Trophoblast cell (in vitro differentiated cells and primary cell): ENCODE measurements at regions not wholly inside any gene's neighbourhood (a gene's known extent, or its start where the extent isn't known, plus 50 kb on each side); places are given as distances from the start of the nearest gene placed in this dataset.

Experiments
- DNase-seq, 2 donors: peaks; one replicate each; pipeline ENCODE4 v3.0.0-alpha.2; 2016
- H2AFZ ChIP-seq: 2 replicates; pipeline ENCODE4 v1.6.1; 2013; ENCODE audit warnings: low read length, moderate library complexity, mild to moderate bottlenecking; ENCODE audit not compliant: insufficient read depth, poor library complexity
- H2AK5ac ChIP-seq: 2 replicates; pipeline ENCODE4 v1.6.1; 2013; ENCODE audit warnings: mild to moderate bottlenecking, low read length
- H2BK120ac ChIP-seq: 2 replicates; pipeline ENCODE4 v1.6.1; 2013; ENCODE audit warnings: low read length, mild to moderate bottlenecking, moderate library complexity; ENCODE audit not compliant: insufficient read depth, poor library complexity
- H2BK12ac ChIP-seq: 2 replicates; pipeline ENCODE4 v1.6.1; 2013; ENCODE audit warnings: mild to moderate bottlenecking, low read length, moderate library complexity
- H2BK5ac ChIP-seq: 2 replicates; pipeline ENCODE4 v1.6.1; 2013; ENCODE audit warnings: low read length, low read depth, moderate library complexity, mild to moderate bottlenecking; ENCODE audit not compliant: poor library complexity
- H3K14ac ChIP-seq: 2 replicates; pipeline ENCODE4 v1.6.1; 2013; ENCODE audit warnings: mild to moderate bottlenecking, low read length
- H3K18ac ChIP-seq: 2 replicates; pipeline ENCODE4 v1.6.1; 2013; ENCODE audit warnings: mild to moderate bottlenecking, low read length
- H3K23ac ChIP-seq: 2 replicates; pipeline ENCODE4 v1.6.1; 2013; ENCODE audit warnings: low read length
- H3K27ac ChIP-seq: 2 replicates; pipeline ENCODE4 v1.5.1; 2013; ENCODE audit warnings: low read depth, mild to moderate bottlenecking, inconsistent platforms, low read length, moderate library complexity
- H3K27me3 ChIP-seq: 2 replicates; pipeline ENCODE4 v1.6.1; 2013; ENCODE audit warnings: inconsistent platforms, mild to moderate bottlenecking, low read length, moderate library complexity; ENCODE audit not compliant: insufficient read depth
- H3K36me3 ChIP-seq, 2 experiments: 1 replicate in 1 of 2; 2 replicates in 1 of 2; pipeline ENCODE4 v1.6.1; 2013; ENCODE audit warnings: low read length in 2 of 2, mild to moderate bottlenecking in 2 of 2, moderate library complexity in 1 of 2; ENCODE audit not compliant: insufficient read depth in 2 of 2, control insufficient read depth in 1 of 2
- H3K4ac ChIP-seq: 2 replicates; pipeline ENCODE4 v1.6.1; 2013; ENCODE audit warnings: low read depth, mild to moderate bottlenecking, low read length, moderate library complexity
- H3K4me1 ChIP-seq, 2 experiments: 1 replicate in 1 of 2; 2 replicates in 1 of 2; pipeline ENCODE4 v1.6.1; 2013; ENCODE audit warnings: low read length in 2 of 2, mild to moderate bottlenecking in 2 of 2, moderate library complexity in 1 of 2; ENCODE audit not compliant: insufficient read depth in 2 of 2, control insufficient read depth in 1 of 2
- H3K4me2 ChIP-seq: 2 replicates; pipeline ENCODE4 v1.6.1; 2013; ENCODE audit warnings: inconsistent platforms, mild to moderate bottlenecking, low read length, moderate library complexity
- H3K4me3 ChIP-seq: 2 replicates; pipeline ENCODE4 v1.5.1; 2013; ENCODE audit warnings: mild to moderate bottlenecking, low read depth, low read length, inconsistent platforms
- H3K79me1 ChIP-seq: one replicate; pipeline ENCODE4 v1.6.1; 2013; ENCODE audit warnings: low read length
- H3K79me2 ChIP-seq: 2 replicates; pipeline ENCODE4 v1.6.1; 2013; ENCODE audit warnings: low read length, mild to moderate bottlenecking; ENCODE audit not compliant: control insufficient read depth, insufficient read depth, poor library complexity
- H3K9ac ChIP-seq: 2 replicates; pipeline ENCODE4 v1.6.1; 2013; ENCODE audit warnings: mild to moderate bottlenecking, low read length
- H3K9me3 ChIP-seq: 2 replicates; pipeline ENCODE4 v1.6.1; 2013; ENCODE audit warnings: low read depth, mild to moderate bottlenecking, control low read depth, inconsistent platforms, low read length; ENCODE audit not compliant: insufficient read depth
- H4K12ac ChIP-seq: 2 replicates; pipeline ENCODE4 v1.6.1; 2013; ENCODE audit warnings: low read depth, mild to moderate bottlenecking, low read length, moderate library complexity
- H4K8ac ChIP-seq: 2 replicates; pipeline ENCODE4 v1.6.1; 2013; ENCODE audit warnings: low read depth, mild to moderate bottlenecking, low read length, moderate library complexity
- H4K91ac ChIP-seq: one replicate; pipeline ENCODE4 v1.6.1; 2013; ENCODE audit warnings: low read depth, mild to moderate bottlenecking, low read length, moderate library complexity
- WGBS: extraction: QIAGEN DNeasy Blood & Tissue Kit; methylation state at CpG from one replicate; pipeline ENCODE4 v1.1.7; 2013; ENCODE audit warnings: missing lambda C conversion rate; ENCODE audit not compliant: insufficient read length, insufficient coverage; ENCODE audit errors: extremely low coverage; 5-methylcytosine and 5-hydroxymethylcytosine counted together

DNA sequence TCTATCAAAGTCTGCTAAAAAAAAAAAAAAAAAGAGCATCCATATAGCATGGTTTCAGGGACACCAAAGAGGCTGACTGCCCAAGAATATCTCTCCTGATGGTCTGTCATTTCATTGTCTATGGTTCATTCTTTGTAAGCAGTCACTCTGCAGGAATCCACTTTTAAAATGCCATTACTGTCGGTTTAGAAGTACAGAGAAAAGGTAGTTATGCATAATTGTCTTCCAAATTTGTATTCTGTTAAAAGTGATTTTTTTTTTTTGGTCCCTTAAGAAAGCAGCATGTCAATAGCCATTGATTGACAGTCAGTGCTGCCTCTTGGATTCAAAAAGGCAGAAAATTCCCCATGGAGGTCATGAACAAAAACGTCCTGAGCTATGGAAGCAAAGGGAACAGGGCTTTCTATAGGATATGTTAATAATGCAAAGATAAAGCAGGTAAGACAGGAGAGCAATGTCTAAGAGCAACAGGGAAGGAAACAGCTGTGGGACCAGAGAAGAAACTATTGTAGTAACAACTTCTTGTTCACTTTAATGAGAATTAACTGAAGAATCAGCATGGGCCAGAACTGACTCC is 245.8 kb downstream of the TMX3 start:
- H3K9me3 ChIP-seq, result no peaks in the 10 kb centered on the region
- DNase-seq, result no peak
- no peaks in the 10 kb centered on the region for H3K36me3 ChIP-seq
- no peak overlapping the region for H3K9ac ChIP-seq
- H2AFZ ChIP-seq, result no peak overlapping the region
- H3K4me1 ChIP-seq, result no peaks in the 10 kb centered on the region
- no peak overlapping the region for H3K4ac ChIP-seq
- H3K79me1 ChIP-seq, result no peaks in the 10 kb centered on the region
- H2BK5ac ChIP-seq, result no peak overlapping the region
- no peak overlapping the region for H3K4me2 ChIP-seq
- no peak overlapping the region for H2BK12ac ChIP-seq
- H3K14ac ChIP-seq, result no peak overlapping the region
- no peaks in the 10 kb centered on the region for H3K27me3 ChIP-seq
- no peaks in the 10 kb centered on the region for H3K79me2 ChIP-seq
- H3K27ac ChIP-seq, result no peak overlapping the region
- H3K18ac ChIP-seq, result no peak overlapping the region
- H2BK120ac ChIP-seq, result no peak overlapping the region
- no peak overlapping the region for H4K12ac ChIP-seq
- H3K23ac ChIP-seq, result no peak overlapping the region
- no peak overlapping the region for H3K4me3 ChIP-seq
- H4K91ac ChIP-seq, result no peak overlapping the region
- no peak overlapping the region for H4K8ac ChIP-seq
- no CpG with 5 or more reads among the region's 2 CpGs for WGBS
- no peak overlapping the region for H2AK5ac ChIP-seq

DNA sequence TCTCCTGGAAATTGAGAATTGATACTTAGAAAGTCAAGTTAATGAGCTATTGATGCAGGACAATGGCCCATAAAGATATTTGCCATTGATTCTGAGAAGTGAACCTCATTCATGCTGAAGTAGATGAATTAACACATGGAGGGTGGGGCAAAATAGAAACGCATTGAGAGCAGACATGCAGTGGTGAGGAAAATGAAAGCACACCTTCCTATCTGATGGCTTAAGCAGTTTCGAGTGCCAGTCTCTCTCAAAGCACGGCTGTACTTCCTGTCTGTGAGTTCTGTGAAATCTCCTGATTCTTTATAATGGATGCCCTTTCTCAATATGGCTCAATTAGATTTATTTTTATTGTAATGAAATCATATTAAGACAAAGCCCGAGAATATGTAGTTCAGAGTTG is 247.0 kb downstream of the TMX3 start:
- no peak overlapping the region for H3K14ac ChIP-seq

GRCh38 chr18:68467329-68467728 is 247.6 kb downstream of the TMX3 start:
- no peaks in the 10 kb centered on the region for H3K9me3 ChIP-seq
- no peak overlapping the region for H2AK5ac ChIP-seq
- no peak for DNase-seq
- WGBS, result no CpG with 5 or more reads among the region's 2 CpGs
- no peak overlapping the region for H3K4me2 ChIP-seq
- H3K18ac ChIP-seq, result no peak overlapping the region
- no peak overlapping the region for H3K9ac ChIP-seq
- no peak overlapping the region for H2AFZ ChIP-seq
- H3K23ac ChIP-seq, result no peak overlapping the region
- no peaks in the 10 kb centered on the region for H3K4me1 ChIP-seq
- no peaks in the 10 kb centered on the region for H3K79me2 ChIP-seq
- H3K4ac ChIP-seq, result no peak overlapping the region
- no peak overlapping the region for H3K4me3 ChIP-seq
- H3K27me3 ChIP-seq, result no peaks in the 10 kb centered on the region
- H2BK120ac ChIP-seq, result no peak overlapping the region
- no peak overlapping the region for H4K12ac ChIP-seq
- H3K27ac ChIP-seq, result no peak overlapping the region
- no peak overlapping the region for H2BK12ac ChIP-seq
- H2BK5ac ChIP-seq, result no peak overlapping the region
- no peaks in the 10 kb centered on the region for H3K79me1 ChIP-seq
- H3K14ac ChIP-seq, result no peak overlapping the region
- H4K8ac ChIP-seq, result no peak overlapping the region
- no peaks in the 10 kb centered on the region for H3K36me3 ChIP-seq
- no peak overlapping the region for H4K91ac ChIP-seq

More for the DNA sequence above, 247.0 kb downstream of the TMX3 start:
- Histone ChIP-seq H3K18ac (no peak overlapping the region), H2AFZ (no peak overlapping the region), H3K4ac (no peak overlapping the region), H4K12ac (no peak overlapping the region), H3K4me3 (no peak overlapping the region), H3K79me1 (no peaks in the 10 kb centered on the region), H2AK5ac (no peak overlapping the region), H3K9me3 (no peaks in the 10 kb centered on the region), H2BK120ac (no peak overlapping the region), H3K27me3 (no peaks in the 10 kb centered on the region), H3K27ac (no peak overlapping the region), H4K91ac (no peak overlapping the region), H2BK5ac (no peak overlapping the region), H3K4me1 (no peaks in the 10 kb centered on the region), H3K79me2 (no peaks in the 10 kb centered on the region), H3K4me2 (no peak overlapping the region), H3K36me3 (no peaks in the 10 kb centered on the region), H3K23ac (no peak overlapping the region), H2BK12ac (no peak overlapping the region), H3K9ac (no peak overlapping the region), H4K8ac (no peak overlapping the region)
- no CpG with 5 or more reads among the region's 4 CpGs for WGBS
- no peak for DNase-seq

- Histone ChIP-seq H3K27ac (no peak overlapping the region), H2BK120ac (no peak overlapping the region), H3K4me1 (no peaks in the 10 kb centered on the region), H2BK12ac (no peak overlapping the region), H4K91ac (no peak overlapping the region), H3K4me2 (no peak overlapping the region), H3K23ac (no peak overlapping the region), H3K9me3 (no peaks in the 10 kb centered on the region), H3K27me3 (no peaks in the 10 kb centered on the region), H3K4me3 (no peak overlapping the region), H3K14ac (no peak overlapping the region), H3K9ac (no peak overlapping the region), H2AFZ (no peak overlapping the region), H3K18ac (no peak overlapping the region), H2BK5ac (no peak overlapping the region), H3K36me3 (no peaks in the 10 kb centered on the region), H2AK5ac (no peak overlapping the region), H4K12ac (no peak overlapping the region), H3K79me2 (no peaks in the 10 kb centered on the region), H3K79me1 (no peaks in the 10 kb centered on the region), H3K4ac (no peak overlapping the region), H4K8ac (no peak overlapping the region)
- WGBS, result no CpG with 5 or more reads among the region's 1 CpG
- no peak for DNase-seq
Observed at GRCh38 chr18:68466672-68467071, 248.2 kb downstream of the TMX3 start.
